GM12878 (cell line): ENCODE measurements at regions not wholly inside any gene's neighbourhood (a gene's known extent, or its start where the extent isn't known, plus 50 kb on each side); places are given as distances from the start of the nearest gene placed in this dataset.

Experiments used
- ATAC-seq: fragments of 200-7000 bp; cut with Tn5 transposase; 3 replicates; pipeline ENCODE4 v1.9.1; 2020; ENCODE audit warnings: mild to moderate bottlenecking, moderate library complexity
- BruUV-seq: library from RNA; stranded (reverse); fragments of 400-500 nt; replicated peaks from 2 replicates; lab custom pipeline; 2021; lab: Mats Ljungman, UMichigan
- CTCF ChIA-PET: fragments of 300-600 bp; sonication (Branson Sonifier 250); formaldehyde crosslinking; extraction: SDS; loops from one replicate; lab custom pipeline; 2021; ENCODE audit warnings: inconsistent platforms; lab: Yijun Ruan, JAX
- POLR2A ChIA-PET: fragments of 350-600 bp; formaldehyde crosslinking; extraction: SDS; loops from one replicate; lab custom pipeline; 2021; ENCODE audit warnings: inconsistent platforms; lab: Charles Lee
- RAD21 ChIA-PET: fragments of 300-600 bp; sonication (Branson Sonifier 250); formaldehyde crosslinking; loops from one replicate; lab custom pipeline; 2023; ENCODE audit warnings: antibody characterized with exemption; ENCODE audit not compliant: unreplicated experiment; lab: Charles Lee
- SMC1A ChIA-PET: fragments of 300-600 bp; sonication (Branson Sonifier 250); formaldehyde crosslinking; loops from one replicate; lab custom pipeline; 2023; ENCODE audit not compliant: unreplicated experiment, uncharacterized antibody; lab: Charles Lee
- DNase-seq: peaks from one replicate; pipeline ENCODE4 v3.0.0-alpha.2; 2011; ENCODE audit warnings: low read depth, low spot score
- FAIRE-seq: peaks from 3 replicates; lab custom pipeline; 2011; peaks lifted over from hg19 to GRCh38; lab: Jason Lieb, UNC
- H2AFZ ChIP-seq: 2 replicates; pipeline ENCODE4 v1.6.0; 2011; ENCODE audit warnings: low read depth, low read length, control low read depth; ENCODE audit not compliant: control insufficient read depth
- H3K27ac ChIP-seq: 2 replicates; pipeline ENCODE4 v1.5.1; 2011; ENCODE audit warnings: control low read depth; ENCODE audit not compliant: control insufficient read depth, insufficient read depth
- H3K27me3 ChIP-seq, 2 experiments: replicated peaks in 1 of 2; 2 replicates each; pipeline versions ENCODE4 v1.6.0 to v1.6.1; 2011; ENCODE audit warnings: low read length in 1 of 2; ENCODE audit not compliant: control insufficient read depth in 2 of 2, insufficient read depth in 2 of 2
- H3K36me3 ChIP-seq, 2 experiments: 2 replicates each; pipeline ENCODE4 v1.5.1; 2011; ENCODE audit warnings: low read length in 1 of 2; ENCODE audit not compliant: control insufficient read depth in 2 of 2, insufficient read depth in 2 of 2
- H3K4me1 ChIP-seq: 2 replicates; pipeline ENCODE4 v1.6.1; 2011; ENCODE audit warnings: mild to moderate bottlenecking, low read length, moderate library complexity, mixed read lengths; ENCODE audit not compliant: control insufficient read depth, insufficient read depth
- H3K4me2 ChIP-seq: 2 replicates; pipeline ENCODE4 v1.6.0; 2011; ENCODE audit warnings: control low read depth; ENCODE audit not compliant: control insufficient read depth, insufficient read depth
- H3K4me3 ChIP-seq: fragments of 200-600 bp; sonication (generic); 2 replicates; pipeline ENCODE4 v1.5.1; 2016
- H3K79me2 ChIP-seq: 2 replicates; pipeline ENCODE4 v1.6.0; 2011; ENCODE audit warnings: low read length; ENCODE audit not compliant: control insufficient read depth, insufficient read depth
- H3K9ac ChIP-seq: 2 replicates; pipeline ENCODE4 v1.8.0; 2011; ENCODE audit warnings: low read length, control low read depth, mixed read lengths; ENCODE audit not compliant: control insufficient read depth, insufficient read depth
- H3K9me3 ChIP-seq: replicated peaks from 3 replicates; pipeline ENCODE4 v1.5.1; 2011; ENCODE audit warnings: mild to moderate bottlenecking, low read length; ENCODE audit not compliant: control insufficient read depth, insufficient read depth
- H4K20me1 ChIP-seq: 2 replicates; pipeline ENCODE4 v1.6.0; 2011; ENCODE audit not compliant: control insufficient read depth, insufficient read depth
- CHD4 ChIP-seq: fragments of 200-600 bp; sonication (generic); IDR thresholded peaks from 2 replicates; pipeline ENCODE4 v1.6.1; 2016; ENCODE audit warnings: mild to moderate bottlenecking
- IKZF1 ChIP-seq: fragments of 450-650 bp; conservative IDR thresholded peaks from 2 replicates; pipeline ENCODE4 v1.6.1; 2017; ENCODE audit warnings: antibody characterized with exemption, mild to moderate bottlenecking
- NFXL1 ChIP-seq: fragments of 450-650 bp; IDR thresholded peaks from 2 replicates; pipeline ENCODE4 v1.6.1; 2017; ENCODE audit warnings: antibody characterized with exemption, mild to moderate bottlenecking, borderline replicate concordance
- POLR2A ChIP-seq: IDR thresholded peaks from 2 replicates; pipeline ENCODE4 v1.6.1; 2011; ENCODE audit warnings: low read depth, mild to moderate bottlenecking, low read length
- RELA ChIP-seq: fragments of 450-650 bp; IDR thresholded peaks from 2 replicates; pipeline ENCODE4 v1.8.0; 2014; ENCODE audit warnings: borderline replicate concordance; ENCODE audit not compliant: partially characterized antibody
- SMC3 ChIP-seq: IDR thresholded peaks from 2 replicates; pipeline ENCODE4 v1.6.1; 2011; ENCODE audit warnings: low read length, improper control_type of control experiment, borderline replicate concordance
- SUZ12 ChIP-seq: fragments of 200-600 bp; sonication (generic); IDR thresholded peaks from one replicate; pipeline ENCODE4 v1.6.1; 2018; ENCODE audit warnings: antibody characterized with exemption, mild to moderate bottlenecking; ENCODE audit not compliant: unreplicated experiment
- TCF7 ChIP-seq: IDR thresholded peaks from 2 replicates; pipeline ENCODE4 v1.6.1; 2014; ENCODE audit warnings: antibody characterized with exemption, borderline replicate concordance
- ZBED1 ChIP-seq: IDR thresholded peaks from 2 replicates; pipeline ENCODE4 v1.6.1; 2016; ENCODE audit warnings: borderline replicate concordance
- ZSCAN29 ChIP-seq: fragments of 450-650 bp; IDR thresholded peaks from 2 replicates; pipeline ENCODE4 v1.6.1; 2017; ENCODE audit warnings: mild to moderate bottlenecking, moderate library complexity
- WGBS: methylation state at CpG from one replicate; pipeline ENCODE4 v1.1.6; 2016; ENCODE audit warnings: low lambda C conversion rate; ENCODE audit not compliant: insufficient replicate concordance, insufficient coverage; ENCODE audit errors: missing lambda C conversion rate; 5-methylcytosine and 5-hydroxymethylcytosine counted together
- in situ Hi-C: fragments of 300-500 bp; cut with MboI; formaldehyde crosslinking; loops from 9 replicates; pipeline ENCODE4 v1.14.3; 2018; ENCODE audit warnings: mixed read lengths
- intact Hi-C: fragments of 100-400 bp; cut with micrococcal nuclease; formaldehyde crosslinking; loops from one replicate; pipeline ENCODE4 v1.14.2; 2022; ENCODE audit not compliant: unreplicated experiment
- TF ChIP-seq, protein P1 (sequence below): fragments of 450-650 bp; IDR thresholded peaks from 2 replicates; pipeline ENCODE4 v1.6.1; 2017; ENCODE audit warnings: mild to moderate bottlenecking, moderate library complexity
- TF ChIP-seq, protein P2 (sequence below): fragments of 450-650 bp; IDR thresholded peaks from 2 replicates; pipeline ENCODE4 v1.6.1; 2016; ENCODE audit warnings: mild to moderate bottlenecking

DNA sequence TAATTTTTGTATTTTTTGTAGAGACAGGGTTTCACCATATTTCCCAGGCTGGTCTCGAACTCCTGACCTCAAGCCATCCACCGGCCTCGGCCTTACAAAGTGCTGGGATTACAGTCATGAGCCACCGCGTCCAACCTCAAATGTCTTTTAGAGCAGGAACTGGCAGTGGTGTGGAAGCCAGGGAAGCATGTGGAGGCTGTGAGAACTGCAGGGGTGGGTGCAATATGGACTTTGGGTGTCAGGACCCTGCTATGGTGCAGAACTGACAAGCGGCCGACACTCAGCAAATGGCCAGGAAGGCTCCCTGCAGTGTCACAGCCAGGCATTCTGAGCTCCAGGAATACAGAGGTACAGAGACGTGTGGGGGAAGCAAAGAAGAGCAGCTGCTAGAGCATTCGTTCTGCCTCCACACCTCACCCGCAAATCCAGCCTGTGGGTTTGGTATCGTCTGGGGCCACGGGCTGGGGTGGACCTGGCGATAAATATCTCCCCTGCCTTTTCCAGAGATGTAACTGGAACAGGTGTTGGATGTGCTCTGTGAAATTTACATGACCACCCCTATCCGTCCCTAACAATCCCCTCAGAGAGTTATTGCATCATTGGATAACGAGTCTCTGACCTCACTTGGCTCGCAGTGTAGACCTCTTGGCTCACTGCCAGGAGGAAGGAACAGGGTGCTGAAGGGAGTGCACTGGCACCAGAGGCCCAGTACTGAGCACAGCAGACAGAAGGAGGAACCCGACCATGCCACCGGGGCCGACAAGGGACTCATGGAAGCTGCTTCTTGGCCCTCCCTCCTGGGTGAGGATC, 624.7 kb upstream of the B3GAT1 start (continued):
- TF ChIP-seq, protein P1, sequence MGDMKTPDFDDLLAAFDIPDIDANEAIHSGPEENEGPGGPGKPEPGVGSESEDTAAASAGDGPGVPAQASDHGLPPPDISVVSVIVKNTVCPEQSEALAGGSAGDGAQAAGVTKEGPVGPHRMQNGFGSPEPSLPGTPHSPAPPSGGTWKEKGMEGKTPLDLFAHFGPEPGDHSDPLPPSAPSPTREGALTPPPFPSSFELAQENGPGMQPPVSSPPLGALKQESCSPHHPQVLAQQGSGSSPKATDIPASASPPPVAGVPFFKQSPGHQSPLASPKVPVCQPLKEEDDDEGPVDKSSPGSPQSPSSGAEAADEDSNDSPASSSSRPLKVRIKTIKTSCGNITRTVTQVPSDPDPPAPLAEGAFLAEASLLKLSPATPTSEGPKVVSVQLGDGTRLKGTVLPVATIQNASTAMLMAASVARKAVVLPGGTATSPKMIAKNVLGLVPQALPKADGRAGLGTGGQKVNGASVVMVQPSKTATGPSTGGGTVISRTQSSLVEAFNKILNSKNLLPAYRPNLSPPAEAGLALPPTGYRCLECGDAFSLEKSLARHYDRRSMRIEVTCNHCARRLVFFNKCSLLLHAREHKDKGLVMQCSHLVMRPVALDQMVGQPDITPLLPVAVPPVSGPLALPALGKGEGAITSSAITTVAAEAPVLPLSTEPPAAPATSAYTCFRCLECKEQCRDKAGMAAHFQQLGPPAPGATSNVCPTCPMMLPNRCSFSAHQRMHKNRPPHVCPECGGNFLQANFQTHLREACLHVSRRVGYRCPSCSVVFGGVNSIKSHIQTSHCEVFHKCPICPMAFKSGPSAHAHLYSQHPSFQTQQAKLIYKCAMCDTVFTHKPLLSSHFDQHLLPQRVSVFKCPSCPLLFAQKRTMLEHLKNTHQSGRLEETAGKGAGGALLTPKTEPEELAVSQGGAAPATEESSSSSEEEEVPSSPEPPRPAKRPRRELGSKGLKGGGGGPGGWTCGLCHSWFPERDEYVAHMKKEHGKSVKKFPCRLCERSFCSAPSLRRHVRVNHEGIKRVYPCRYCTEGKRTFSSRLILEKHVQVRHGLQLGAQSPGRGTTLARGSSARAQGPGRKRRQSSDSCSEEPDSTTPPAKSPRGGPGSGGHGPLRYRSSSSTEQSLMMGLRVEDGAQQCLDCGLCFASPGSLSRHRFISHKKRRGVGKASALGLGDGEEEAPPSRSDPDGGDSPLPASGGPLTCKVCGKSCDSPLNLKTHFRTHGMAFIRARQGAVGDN = no peak

DNA sequence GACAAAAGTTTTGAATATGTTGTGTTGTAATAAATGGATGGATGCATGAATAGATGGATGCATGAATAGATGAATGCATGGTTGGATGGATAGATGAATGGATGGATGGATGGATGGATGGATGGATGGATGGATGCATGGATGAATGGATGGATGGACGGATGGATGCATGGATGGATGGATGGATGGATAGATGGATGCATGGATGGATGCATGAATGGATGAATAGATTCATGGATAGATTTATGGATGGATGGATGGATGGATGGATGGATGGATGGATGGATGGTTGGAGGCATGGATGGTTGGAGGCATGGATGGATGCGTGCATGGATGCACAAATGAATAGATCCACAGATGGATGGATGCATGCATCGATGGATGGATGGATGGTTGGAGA, 623.2 kb upstream of the B3GAT1 start:
- Histone ChIP-seq H3K36me3 (no peaks in the 10 kb centered on the region), H3K27ac (no peak overlapping the region), H3K4me2 (no peak overlapping the region), H3K4me1 (no peaks in the 10 kb centered on the region), H4K20me1 (no peaks in the 10 kb centered on the region), H3K79me2 (no peaks in the 10 kb centered on the region), H3K4me3 (no peak overlapping the region), H3K27me3 (no peaks in the 10 kb centered on the region), H3K9me3 (no peaks in the 10 kb centered on the region; the same call in 2 of the 3 replicates), H3K9ac (no peak overlapping the region), H2AFZ (no peak overlapping the region)
- DNase-seq = no peak
- in situ Hi-C loops (no loop called here), intact Hi-C loops (no loop called here)
- FAIRE-seq = no peak
- BruUV-seq = no TSS peak
- TF ChIP-seq TCF7 (no peak), RELA (no peak), ZSCAN29 (no peak), IKZF1 (no peak), NFXL1 (no peak), POLR2A (no peak), CHD4 (no peak), ZBED1 (no peak), SMC3 (no peak), SUZ12 (no peak)
- TF ChIP-seq, protein P2, sequence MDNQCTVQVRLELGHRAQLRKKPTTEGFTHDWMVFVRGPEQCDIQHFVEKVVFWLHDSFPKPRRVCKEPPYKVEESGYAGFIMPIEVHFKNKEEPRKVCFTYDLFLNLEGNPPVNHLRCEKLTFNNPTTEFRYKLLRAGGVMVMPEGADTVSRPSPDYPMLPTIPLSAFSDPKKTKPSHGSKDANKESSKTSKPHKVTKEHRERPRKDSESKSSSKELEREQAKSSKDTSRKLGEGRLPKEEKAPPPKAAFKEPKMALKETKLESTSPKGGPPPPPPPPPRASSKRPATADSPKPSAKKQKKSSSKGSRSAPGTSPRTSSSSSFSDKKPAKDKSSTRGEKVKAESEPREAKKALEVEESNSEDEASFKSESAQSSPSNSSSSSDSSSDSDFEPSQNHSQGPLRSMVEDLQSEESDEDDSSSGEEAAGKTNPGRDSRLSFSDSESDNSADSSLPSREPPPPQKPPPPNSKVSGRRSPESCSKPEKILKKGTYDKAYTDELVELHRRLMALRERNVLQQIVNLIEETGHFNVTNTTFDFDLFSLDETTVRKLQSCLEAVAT = no peak
- 2% methylated on average over 3 of the region's 3 CpGs for WGBS
- no peak for ATAC-seq
- ChIA-PET SMC1A (no interaction called here), RAD21 (no interaction called here), POLR2A (no interaction called here), CTCF (no interaction called here)
